GM06990 (cell line): ENCODE measurements at regions not wholly inside any gene's neighbourhood (a gene's known extent, or its start where the extent isn't known, plus 50 kb on each side); places are given as distances from the start of the nearest gene placed in this dataset.

Experiments used
- DNase-seq: peaks from one replicate; pipeline ENCODE4 v3.0.0-alpha.2; 2011; ENCODE audit not compliant: insufficient read length; ENCODE audit errors: extremely low read depth
- H3K27me3 ChIP-seq: replicated peaks from 2 replicates; pipeline ENCODE4 v1.6.0; 2011; ENCODE audit warnings: low read length; ENCODE audit not compliant: control insufficient read depth, insufficient read depth
- H3K36me3 ChIP-seq: 2 replicates; pipeline ENCODE4 v1.5.1; 2011; ENCODE audit warnings: low read length; ENCODE audit not compliant: control insufficient read depth, insufficient read depth
- H3K4me3 ChIP-seq: replicated peaks from 2 replicates; pipeline ENCODE4 v1.5.1; 2011; ENCODE audit warnings: low read depth, mild to moderate bottlenecking, control low read depth, low read length
- TF ChIP-seq, protein P1 (sequence below): IDR thresholded peaks from 2 replicates; pipeline ENCODE4 v1.5.1; 2011; ENCODE audit warnings: low read length, control low read depth, mild to moderate bottlenecking, inconsistent platforms; ENCODE audit not compliant: insufficient read depth, poor library complexity, severe bottlenecking

GRCh38 chr11:90601261-90601660 is 378.4 kb upstream of the CHORDC1 start:
- DNase-seq, result no peak
- no peaks in the 10 kb centered on the region for H3K36me3 ChIP-seq
- TF ChIP-seq, protein P1, sequence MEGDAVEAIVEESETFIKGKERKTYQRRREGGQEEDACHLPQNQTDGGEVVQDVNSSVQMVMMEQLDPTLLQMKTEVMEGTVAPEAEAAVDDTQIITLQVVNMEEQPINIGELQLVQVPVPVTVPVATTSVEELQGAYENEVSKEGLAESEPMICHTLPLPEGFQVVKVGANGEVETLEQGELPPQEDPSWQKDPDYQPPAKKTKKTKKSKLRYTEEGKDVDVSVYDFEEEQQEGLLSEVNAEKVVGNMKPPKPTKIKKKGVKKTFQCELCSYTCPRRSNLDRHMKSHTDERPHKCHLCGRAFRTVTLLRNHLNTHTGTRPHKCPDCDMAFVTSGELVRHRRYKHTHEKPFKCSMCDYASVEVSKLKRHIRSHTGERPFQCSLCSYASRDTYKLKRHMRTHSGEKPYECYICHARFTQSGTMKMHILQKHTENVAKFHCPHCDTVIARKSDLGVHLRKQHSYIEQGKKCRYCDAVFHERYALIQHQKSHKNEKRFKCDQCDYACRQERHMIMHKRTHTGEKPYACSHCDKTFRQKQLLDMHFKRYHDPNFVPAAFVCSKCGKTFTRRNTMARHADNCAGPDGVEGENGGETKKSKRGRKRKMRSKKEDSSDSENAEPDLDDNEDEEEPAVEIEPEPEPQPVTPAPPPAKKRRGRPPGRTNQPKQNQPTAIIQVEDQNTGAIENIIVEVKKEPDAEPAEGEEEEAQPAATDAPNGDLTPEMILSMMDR, result no peak
- no peaks in the 10 kb centered on the region for H3K27me3 ChIP-seq
- no peak overlapping the region for H3K4me3 ChIP-seq

DNA sequence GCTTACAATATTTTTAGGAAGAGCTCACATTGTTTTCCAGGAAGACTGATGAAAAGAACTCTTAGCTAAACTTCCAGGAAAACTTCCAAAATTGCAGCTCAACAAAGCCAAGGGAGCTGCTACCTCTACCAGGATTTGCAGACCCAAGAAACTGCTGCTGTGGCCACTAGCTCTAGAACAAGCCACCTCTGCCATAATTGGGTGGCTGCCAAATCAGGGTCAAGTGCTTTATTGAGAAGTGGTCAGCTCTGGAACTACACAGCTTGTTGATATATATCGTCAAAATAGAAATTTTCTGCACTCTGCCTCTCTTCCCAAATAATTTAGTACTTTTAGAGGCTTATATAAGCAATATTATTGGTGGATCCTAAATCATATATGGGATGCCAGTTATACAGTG is 371.8 kb upstream of the CHORDC1 start:
- DNase-seq, result no peak
- TF ChIP-seq, protein P1, result no peak

GRCh38 chr11:90593099-90593498 is 370.2 kb upstream of the CHORDC1 start:
- TF ChIP-seq, protein P1, result no peak
- Histone ChIP-seq H3K36me3 (no peaks in the 10 kb centered on the region), H3K27me3 (no peaks in the 10 kb centered on the region), H3K4me3 (no peak overlapping the region)
- DNase-seq, result no peak

More for the DNA sequence above, 371.8 kb upstream of the CHORDC1 start:
- Histone ChIP-seq H3K27me3 (no peaks in the 10 kb centered on the region), H3K4me3 (no peak overlapping the region), H3K36me3 (no peaks in the 10 kb centered on the region)

- no peak for DNase-seq
- Histone ChIP-seq H3K27me3 (no peaks in the 10 kb centered on the region), H3K4me3 (no peak overlapping the region), H3K36me3 (no peaks in the 10 kb centered on the region)
- TF ChIP-seq, protein P1, result no peak
These were observed 367.4 kb upstream of the CHORDC1 start for GRCh38 chr11:90590286-90590685.

GRCh38 chr11:90589735-90590134 is 366.9 kb upstream of the CHORDC1 start:
- TF ChIP-seq, protein P1, result no peak
- H3K36me3 ChIP-seq, result no peaks in the 10 kb centered on the region
- DNase-seq, result no peak
- H3K27me3 ChIP-seq, result no peaks in the 10 kb centered on the region
- no peak overlapping the region for H3K4me3 ChIP-seq

GRCh38 chr11:90587896-90588295 is 365.0 kb upstream of the CHORDC1 start:
- DNase-seq, result no peak
- no peak overlapping the region for H3K4me3 ChIP-seq
- TF ChIP-seq, protein P1, result no peak
- H3K27me3 ChIP-seq, result no peaks in the 10 kb centered on the region
- no peaks in the 10 kb centered on the region for H3K36me3 ChIP-seq
